ENCODE measurements at regions not wholly inside any gene's neighbourhood (a gene's known extent, or its start where the extent isn't known, plus 50 kb on each side); places are given as distances from the start of the nearest gene placed in this dataset.

GRCh38 chr5:74167206-74167929 is 473.2 kb downstream of the ENC1 start:
- ChIA-PET POLR2A (ENCODE audit: low non-redundant PET) (no interaction called here), CTCF (no interaction called here)
- no peak for TF ChIP-seq EZH2 (IDR thresholded peaks at IDR 0.05; ENCODE audit: borderline replicate concordance, low read depth, low read length, poor library complexity, severe bottlenecking)
- no peak for TF ChIP-seq CTCF (conservative IDR thresholded peaks at IDR 0.05; ENCODE audit: low read depth, low read length)
- no TSS peak for BruUV-seq (replicated peaks)
- Histone ChIP-seq H3K4me3 (ENCODE audit: low read depth, low read length, poor library complexity, severe bottlenecking) (no peak overlapping the region), H3K9me3 (ENCODE audit: low read depth, low read length, poor library complexity, severe bottlenecking) (no peaks in the 10 kb centered on the region), H3K4me1 (ENCODE audit: insufficient read depth, low read length, poor library complexity, severe bottlenecking) (no peaks in the 10 kb centered on the region), H3K27ac (ENCODE audit: low read depth, low read length, poor library complexity, severe bottlenecking) (no peak overlapping the region), H3K27me3 (replicated peaks; ENCODE audit: insufficient read depth, low read depth, low read length, poor library complexity) (peaks cover 8% of the 10 kb centered on the region), H3K36me3 (ENCODE audit: insufficient read depth, low read length, poor library complexity, severe bottlenecking) (no peaks in the 10 kb centered on the region)
- DNase-seq (ENCODE audit: low spot score): no peak
- intact Hi-C loops (cut with micrococcal nuclease; ENCODE audit: unreplicated experiment): no loop called here

- POLR2A ChIA-PET (ENCODE audit: low non-redundant PET): no interaction called here
- no TSS peak for BruUV-seq (replicated peaks)
- no peak for TF ChIP-seq EZH2 (IDR thresholded peaks at IDR 0.05; ENCODE audit: borderline replicate concordance, low read depth, low read length, poor library complexity, severe bottlenecking)
- Histone ChIP-seq H3K27ac (ENCODE audit: low read depth, low read length, poor library complexity, severe bottlenecking) (no peak overlapping the region), H3K9me3 (ENCODE audit: low read depth, low read length, poor library complexity, severe bottlenecking) (no peaks in the 10 kb centered on the region), H3K4me3 (ENCODE audit: low read depth, low read length, poor library complexity, severe bottlenecking) (no peak overlapping the region), H3K27me3 (replicated peaks; ENCODE audit: insufficient read depth, low read depth, low read length, poor library complexity) (peaks cover 17% of the 10 kb centered on the region), H3K36me3 (ENCODE audit: insufficient read depth, low read length, poor library complexity, severe bottlenecking) (no peaks in the 10 kb centered on the region), H3K4me1 (ENCODE audit: insufficient read depth, low read length, poor library complexity, severe bottlenecking) (no peaks in the 10 kb centered on the region)
- intact Hi-C loops (cut with micrococcal nuclease; ENCODE audit: unreplicated experiment): no loop called here
- CTCF ChIA-PET: no interaction called here
- DNase-seq (ENCODE audit: low spot score): no peak
Observed at GRCh38 chr5:74166064-74166463, 474.5 kb downstream of the ENC1 start.

- no TSS peak for BruUV-seq (replicated peaks)
- H3K9me3 ChIP-seq (ENCODE audit: low read depth, low read length, poor library complexity, severe bottlenecking): no peaks in the 10 kb centered on the region
- H3K4me3 ChIP-seq (ENCODE audit: low read depth, low read length, poor library complexity, severe bottlenecking): no peak overlapping the region
- no peak for TF ChIP-seq EZH2 (IDR thresholded peaks at IDR 0.05; ENCODE audit: borderline replicate concordance, low read depth, low read length, poor library complexity, severe bottlenecking)
- TF ChIP-seq CTCF (conservative IDR thresholded peaks at IDR 0.05; ENCODE audit: low read depth, low read length): no peak
- H3K27me3 ChIP-seq (replicated peaks; ENCODE audit: insufficient read depth, low read depth, low read length, poor library complexity): peaks cover 30% of the 10 kb centered on the region
- no peak overlapping the region for H3K27ac ChIP-seq (ENCODE audit: low read depth, low read length, poor library complexity, severe bottlenecking)
- ChIA-PET CTCF (no interaction called here), POLR2A (ENCODE audit: low non-redundant PET) (no interaction called here)
- H3K4me1 ChIP-seq (ENCODE audit: insufficient read depth, low read length, poor library complexity, severe bottlenecking): no peaks in the 10 kb centered on the region
- intact Hi-C loops (cut with micrococcal nuclease; ENCODE audit: unreplicated experiment): no loop called here
- DNase-seq (ENCODE audit: low spot score): no peak
- H3K36me3 ChIP-seq (ENCODE audit: insufficient read depth, low read length, poor library complexity, severe bottlenecking): no peaks in the 10 kb centered on the region
Observed at GRCh38 chr5:74164725-74165235, 475.7 kb downstream of the ENC1 start.

GRCh38 chr5:74162524-74162923 is 478.0 kb downstream of the ENC1 start:
- ChIA-PET POLR2A (ENCODE audit: low non-redundant PET) (no interaction called here), CTCF (no interaction called here)
- intact Hi-C loops (cut with micrococcal nuclease; ENCODE audit: unreplicated experiment): no loop called here
- Histone ChIP-seq H3K4me3 (ENCODE audit: low read depth, low read length, poor library complexity, severe bottlenecking) (no peak overlapping the region), H3K27me3 (replicated peaks; ENCODE audit: insufficient read depth, low read depth, low read length, poor library complexity) (peaks cover 39% of the 10 kb centered on the region), H3K9me3 (ENCODE audit: low read depth, low read length, poor library complexity, severe bottlenecking) (no peaks in the 10 kb centered on the region), H3K4me1 (ENCODE audit: insufficient read depth, low read length, poor library complexity, severe bottlenecking) (no peaks in the 10 kb centered on the region), H3K27ac (ENCODE audit: low read depth, low read length, poor library complexity, severe bottlenecking) (no peak overlapping the region), H3K36me3 (ENCODE audit: insufficient read depth, low read length, poor library complexity, severe bottlenecking) (no peaks in the 10 kb centered on the region)
- BruUV-seq (replicated peaks): no TSS peak
- TF ChIP-seq EZH2 (IDR thresholded peaks at IDR 0.05; ENCODE audit: borderline replicate concordance, low read depth, low read length, poor library complexity, severe bottlenecking) (no peak), CTCF (conservative IDR thresholded peaks at IDR 0.05; ENCODE audit: low read depth, low read length) (no peak)
- DNase-seq (ENCODE audit: low spot score): no peak
